AG04449 (cell line): ENCODE measurements at regions not wholly inside any gene's neighbourhood (a gene's known extent, or its start where the extent isn't known, plus 50 kb on each side); places are given as distances from the start of the nearest gene placed in this dataset.

Experiments
- CTCF ChIA-PET: fragments of 350-600 bp; formaldehyde crosslinking; extraction: SDS; loops from one replicate; lab custom pipeline; 2021; ENCODE audit warnings: antibody characterized with exemption; lab: Yijun Ruan, JAX
- POLR2A ChIA-PET: fragments of 400-600, 350-600 bp; formaldehyde crosslinking; extraction: SDS; loops from one replicate; lab custom pipeline; 2020; ENCODE audit warnings: antibody characterized with exemption, inconsistent platforms; lab: Yijun Ruan, JAX
- DNase-seq: peaks from one replicate; pipeline ENCODE4 v3.0.0-alpha.2; 2010; ENCODE audit warnings: low read depth, low spot score
- H3K4me3 ChIP-seq: 2 replicates; pipeline ENCODE4 v1.5.1; 2011; ENCODE audit warnings: low read depth, mild to moderate bottlenecking, control low read depth, low read length
- CTCF ChIP-seq: IDR thresholded peaks from one replicate; pipeline ENCODE4 v1.5.1; 2011; ENCODE audit warnings: mild to moderate bottlenecking, moderate library complexity, low read length, control low read depth, inconsistent platforms; ENCODE audit not compliant: insufficient read depth; ENCODE audit errors: missing control alignments

GRCh38 chr12:77232045-77232444 is 166.7 kb upstream of the E2F7 start:
- no peak for TF ChIP-seq CTCF
- POLR2A ChIA-PET: no interaction called here
- DNase-seq: no peak
- H3K4me3 ChIP-seq: no peak overlapping the region
- CTCF ChIA-PET: interaction anchor here (1.2 kb wide), 1 partner anchor 14 kb away, joined by 3 read pairs; no protein-coding TSS in a partner anchor

- no peak overlapping the region for H3K4me3 ChIP-seq
- POLR2A ChIA-PET: no interaction called here
- CTCF ChIA-PET: no interaction called here
- TF ChIP-seq CTCF: no peak
- no peak for DNase-seq
These were observed 166.1 kb upstream of the E2F7 start for GRCh38 chr12:77231501-77231918.

- CTCF ChIA-PET: interaction anchor here (1.4 kb wide), 1 partner anchor 455 kb away, joined by 4 read pairs; no protein-coding TSS in a partner anchor
- no peak for TF ChIP-seq CTCF
- POLR2A ChIA-PET: no interaction called here
- no peak overlapping the region for H3K4me3 ChIP-seq
- DNase-seq: no peak
These were observed 164.5 kb upstream of the E2F7 start for GRCh38 chr12:77229640-77230442.

GRCh38 chr12:77228376-77228775 is 163.0 kb upstream of the E2F7 start:
- POLR2A ChIA-PET: no interaction called here
- DNase-seq: no peak
- CTCF ChIA-PET: interaction anchor here (0.6 to 2.0 kb wide), 4 partner anchors 10 to 457 kb away, joined by 3 to 7 read pairs (median 3); no protein-coding TSS in a partner anchor

GRCh38 chr12:77226368-77226767 is 161.0 kb upstream of the E2F7 start:
- POLR2A ChIA-PET: no interaction called here
- CTCF ChIA-PET: no interaction called here
- TF ChIP-seq CTCF: no peak
- no peak for DNase-seq
- no peak overlapping the region for H3K4me3 ChIP-seq

More at GRCh38 chr12:77228376-77228775, 163.0 kb upstream of the E2F7 start:
- H3K4me3 ChIP-seq: no peak overlapping the region
- TF ChIP-seq CTCF: no peak

- no peak for DNase-seq
- no peak for TF ChIP-seq CTCF
- POLR2A ChIA-PET: no interaction called here
- CTCF ChIA-PET: interaction anchor here (1.5 kb wide), 1 partner anchor 214 kb away, joined by 3 read pairs; no protein-coding TSS in a partner anchor
- no peak overlapping the region for H3K4me3 ChIP-seq
These were observed 160.0 kb upstream of the E2F7 start for GRCh38 chr12:77225373-77225772.
